ENCODE measurements at regions not wholly inside any gene's neighbourhood (a gene's known extent, or its start where the extent isn't known, plus 50 kb on each side); places are given as distances from the start of the nearest gene placed in this dataset.

DNA sequence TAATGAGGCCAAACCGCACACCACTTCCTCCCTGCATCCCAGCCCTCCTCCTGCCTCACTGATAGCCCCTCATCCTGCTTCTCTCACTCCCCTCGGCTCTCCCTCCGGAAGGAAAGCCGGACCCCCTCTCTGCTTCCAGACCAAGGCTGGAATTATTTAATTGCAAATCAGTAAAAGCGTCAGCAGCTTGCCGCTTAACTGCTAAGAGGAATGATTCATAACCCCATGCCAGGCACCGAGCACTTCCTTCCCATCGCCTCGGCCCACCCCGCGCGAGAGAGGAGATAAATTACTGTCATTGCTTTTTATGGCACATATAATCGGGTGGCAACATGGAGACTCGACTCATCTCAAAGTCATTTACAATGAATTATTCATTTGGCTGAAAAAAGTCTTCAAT is 77.3 kb downstream of the UBIAD1 start:
- TF ChIP-seq, protein P1, sequence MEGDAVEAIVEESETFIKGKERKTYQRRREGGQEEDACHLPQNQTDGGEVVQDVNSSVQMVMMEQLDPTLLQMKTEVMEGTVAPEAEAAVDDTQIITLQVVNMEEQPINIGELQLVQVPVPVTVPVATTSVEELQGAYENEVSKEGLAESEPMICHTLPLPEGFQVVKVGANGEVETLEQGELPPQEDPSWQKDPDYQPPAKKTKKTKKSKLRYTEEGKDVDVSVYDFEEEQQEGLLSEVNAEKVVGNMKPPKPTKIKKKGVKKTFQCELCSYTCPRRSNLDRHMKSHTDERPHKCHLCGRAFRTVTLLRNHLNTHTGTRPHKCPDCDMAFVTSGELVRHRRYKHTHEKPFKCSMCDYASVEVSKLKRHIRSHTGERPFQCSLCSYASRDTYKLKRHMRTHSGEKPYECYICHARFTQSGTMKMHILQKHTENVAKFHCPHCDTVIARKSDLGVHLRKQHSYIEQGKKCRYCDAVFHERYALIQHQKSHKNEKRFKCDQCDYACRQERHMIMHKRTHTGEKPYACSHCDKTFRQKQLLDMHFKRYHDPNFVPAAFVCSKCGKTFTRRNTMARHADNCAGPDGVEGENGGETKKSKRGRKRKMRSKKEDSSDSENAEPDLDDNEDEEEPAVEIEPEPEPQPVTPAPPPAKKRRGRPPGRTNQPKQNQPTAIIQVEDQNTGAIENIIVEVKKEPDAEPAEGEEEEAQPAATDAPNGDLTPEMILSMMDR (conservative IDR thresholded peaks at IDR 0.05; ENCODE audit: low read length) = no peak
- TF ChIP-seq EZH2phosphoT487 (IDR thresholded peaks at IDR 0.05; ENCODE audit: borderline replicate concordance, low read depth, low read length) = no peak

DNA sequence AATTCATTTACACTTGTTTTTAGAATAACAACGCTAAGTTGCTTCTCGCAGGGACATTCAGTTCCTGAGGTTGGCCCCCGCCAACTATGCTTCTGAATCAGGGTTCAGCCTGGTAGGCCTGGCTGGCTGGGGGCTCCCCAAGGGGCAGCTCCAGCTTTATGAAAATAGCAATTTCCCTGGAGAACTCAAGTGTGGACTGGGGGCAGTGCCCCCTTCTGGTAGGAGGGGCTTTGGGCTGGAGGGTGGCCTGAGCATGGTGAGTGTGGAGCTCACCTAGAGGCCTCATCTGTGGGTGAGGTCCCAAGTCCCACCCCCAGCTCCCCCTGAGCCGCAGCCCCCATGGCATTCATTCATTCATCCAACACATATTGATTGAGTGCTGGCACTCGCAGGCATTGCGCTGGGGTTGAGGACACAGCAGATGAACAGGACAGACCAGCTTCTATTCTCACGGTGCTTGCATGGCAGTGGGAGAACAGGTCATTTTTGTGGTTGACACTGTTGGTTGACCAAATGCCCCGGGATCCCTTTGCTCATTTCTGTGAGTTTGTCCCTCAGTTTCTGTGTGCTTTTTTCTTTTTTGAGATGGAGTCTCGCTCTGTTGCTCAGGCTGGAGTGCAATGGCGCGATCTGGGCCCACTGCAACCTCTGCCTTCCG is 79.2 kb downstream of the UBIAD1 start:
- no peak for DNase-seq (ENCODE audit: low spot score)
- Histone ChIP-seq H3K4me2 (ENCODE audit: low read length) (no peak overlapping the region), H3K4me3 (ENCODE audit: low read depth, low read length, poor library complexity, severe bottlenecking) (no peak overlapping the region), H3K79me2 (ENCODE audit: insufficient read depth, low read depth, low read length) (no peaks in the 10 kb centered on the region), H3K9me2 (ENCODE audit: insufficient read depth, low read length) (no peaks in the 10 kb centered on the region), H3K9me3 (ENCODE audit: low read length) (no peaks in the 10 kb centered on the region), H3K27ac (ENCODE audit: low read depth, low read length, poor library complexity, severe bottlenecking) (no peak overlapping the region), H3K4me1 (ENCODE audit: insufficient read depth, low read length, poor library complexity, severe bottlenecking) (no peaks in the 10 kb centered on the region), H4K20me1 (ENCODE audit: insufficient read depth, low read length) (no peaks in the 10 kb centered on the region), H3K36me3 (ENCODE audit: insufficient read depth, low read length) (no peaks in the 10 kb centered on the region), H2AFZ (ENCODE audit: low read length) (no peak overlapping the region)
- POLR2A ChIA-PET = no interaction called here
- no peak for TF ChIP-seq EZH2phosphoT487 (IDR thresholded peaks at IDR 0.05; ENCODE audit: borderline replicate concordance, low read depth, low read length)
- TF ChIP-seq, protein P1 (conservative IDR thresholded peaks at IDR 0.05; ENCODE audit: low read length) = no peak
- BruUV-seq (replicated peaks) = no TSS peak
- intact Hi-C loops (cut with micrococcal nuclease; ENCODE audit: unreplicated experiment) = no loop called here
- CTCF ChIA-PET (ENCODE audit: unreplicated experiment) = no interaction called here

More for the DNA sequence above, 77.3 kb downstream of the UBIAD1 start:
- DNase-seq (ENCODE audit: low spot score) = no peak
- no peak overlapping the region for H3K4me3 ChIP-seq (ENCODE audit: low read depth, low read length, poor library complexity, severe bottlenecking)
- intact Hi-C loops (cut with micrococcal nuclease; ENCODE audit: unreplicated experiment) = no loop called here
- no peak overlapping the region for H3K27ac ChIP-seq (ENCODE audit: low read depth, low read length, poor library complexity, severe bottlenecking)
- H2AFZ ChIP-seq (ENCODE audit: low read length) = no peak overlapping the region
- no TSS peak for BruUV-seq (replicated peaks)
- H3K4me1 ChIP-seq (ENCODE audit: insufficient read depth, low read length, poor library complexity, severe bottlenecking) = no peaks in the 10 kb centered on the region
- H3K9me2 ChIP-seq (ENCODE audit: insufficient read depth, low read length) = no peaks in the 10 kb centered on the region
- H3K79me2 ChIP-seq (ENCODE audit: insufficient read depth, low read depth, low read length) = no peaks in the 10 kb centered on the region
- ChIA-PET CTCF (ENCODE audit: unreplicated experiment) (no interaction called here), POLR2A (no interaction called here)
- H3K36me3 ChIP-seq (ENCODE audit: insufficient read depth, low read length) = no peaks in the 10 kb centered on the region
- no peak overlapping the region for H3K4me2 ChIP-seq (ENCODE audit: low read length)
- H3K9me3 ChIP-seq (ENCODE audit: low read length) = no peaks in the 10 kb centered on the region
- no peaks in the 10 kb centered on the region for H4K20me1 ChIP-seq (ENCODE audit: insufficient read depth, low read length)

Data from OCI-LY7 (cell line).